ENCODE measurements at regions not wholly inside any gene's neighbourhood (a gene's known extent, or its start where the extent isn't known, plus 50 kb on each side); places are given as distances from the start of the nearest gene placed in this dataset.

DNA sequence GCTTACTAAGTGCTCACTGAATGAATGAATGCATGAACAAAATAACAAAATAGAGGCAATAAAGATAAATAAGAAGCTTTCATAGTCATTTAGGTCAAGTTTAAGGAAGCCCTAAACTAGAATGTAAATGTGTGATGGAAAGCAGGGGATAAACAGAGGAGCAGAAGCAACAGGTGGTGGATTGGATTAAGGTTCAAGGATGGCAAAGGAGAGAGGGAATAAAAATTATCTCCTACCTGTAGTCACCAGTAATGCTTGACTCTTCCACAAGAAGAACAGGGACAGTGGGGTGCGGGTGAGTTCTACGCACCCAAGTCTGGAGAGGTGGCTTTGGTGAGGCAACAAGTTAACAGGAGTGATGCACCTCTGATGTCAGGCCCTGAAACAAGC lies 212.4 kb downstream of the ZIC5 start:
- TF ChIP-seq, protein P1, sequence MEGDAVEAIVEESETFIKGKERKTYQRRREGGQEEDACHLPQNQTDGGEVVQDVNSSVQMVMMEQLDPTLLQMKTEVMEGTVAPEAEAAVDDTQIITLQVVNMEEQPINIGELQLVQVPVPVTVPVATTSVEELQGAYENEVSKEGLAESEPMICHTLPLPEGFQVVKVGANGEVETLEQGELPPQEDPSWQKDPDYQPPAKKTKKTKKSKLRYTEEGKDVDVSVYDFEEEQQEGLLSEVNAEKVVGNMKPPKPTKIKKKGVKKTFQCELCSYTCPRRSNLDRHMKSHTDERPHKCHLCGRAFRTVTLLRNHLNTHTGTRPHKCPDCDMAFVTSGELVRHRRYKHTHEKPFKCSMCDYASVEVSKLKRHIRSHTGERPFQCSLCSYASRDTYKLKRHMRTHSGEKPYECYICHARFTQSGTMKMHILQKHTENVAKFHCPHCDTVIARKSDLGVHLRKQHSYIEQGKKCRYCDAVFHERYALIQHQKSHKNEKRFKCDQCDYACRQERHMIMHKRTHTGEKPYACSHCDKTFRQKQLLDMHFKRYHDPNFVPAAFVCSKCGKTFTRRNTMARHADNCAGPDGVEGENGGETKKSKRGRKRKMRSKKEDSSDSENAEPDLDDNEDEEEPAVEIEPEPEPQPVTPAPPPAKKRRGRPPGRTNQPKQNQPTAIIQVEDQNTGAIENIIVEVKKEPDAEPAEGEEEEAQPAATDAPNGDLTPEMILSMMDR (conservative IDR thresholded peaks at IDR 0.05; ENCODE audit: low read length): no peak
- no peak for TF ChIP-seq EZH2phosphoT487 (IDR thresholded peaks at IDR 0.05; ENCODE audit: borderline replicate concordance)
- no peaks in the 10 kb centered on the region for H3K79me2 ChIP-seq (ENCODE audit: insufficient read depth, low read length)
- H4K20me1 ChIP-seq (ENCODE audit: insufficient read depth, low read length, poor library complexity, severe bottlenecking): no peaks in the 10 kb centered on the region
- H3F3A ChIP-seq (ENCODE audit: low read depth): no peaks in the 10 kb centered on the region
- H3K36me3 ChIP-seq (ENCODE audit: insufficient read depth, low read length): no peaks in the 10 kb centered on the region
- no peaks in the 10 kb centered on the region for H3K27me3 ChIP-seq (ENCODE audit: insufficient read depth, low read length, poor library complexity, severe bottlenecking)
- H2AFZ ChIP-seq (ENCODE audit: low read length): no peak overlapping the region
- H3K4me1 ChIP-seq (ENCODE audit: insufficient read depth, low read length, poor library complexity, severe bottlenecking): no peaks in the 10 kb centered on the region
- no peaks in the 10 kb centered on the region for H3K9me2 ChIP-seq (replicated peaks; ENCODE audit: low read depth, low read length)
- H3K4me2 ChIP-seq (ENCODE audit: low read depth, low read length, poor library complexity, severe bottlenecking): no peak overlapping the region
- H3K9me3 ChIP-seq (ENCODE audit: insufficient read depth, low read depth, low read length): no peaks in the 10 kb centered on the region
- H3K4me3 ChIP-seq (ENCODE audit: low read length, poor library complexity, severe bottlenecking): no peak overlapping the region
- H3K9ac ChIP-seq (ENCODE audit: low read depth, low read length, poor library complexity, severe bottlenecking): no peak overlapping the region

DNA sequence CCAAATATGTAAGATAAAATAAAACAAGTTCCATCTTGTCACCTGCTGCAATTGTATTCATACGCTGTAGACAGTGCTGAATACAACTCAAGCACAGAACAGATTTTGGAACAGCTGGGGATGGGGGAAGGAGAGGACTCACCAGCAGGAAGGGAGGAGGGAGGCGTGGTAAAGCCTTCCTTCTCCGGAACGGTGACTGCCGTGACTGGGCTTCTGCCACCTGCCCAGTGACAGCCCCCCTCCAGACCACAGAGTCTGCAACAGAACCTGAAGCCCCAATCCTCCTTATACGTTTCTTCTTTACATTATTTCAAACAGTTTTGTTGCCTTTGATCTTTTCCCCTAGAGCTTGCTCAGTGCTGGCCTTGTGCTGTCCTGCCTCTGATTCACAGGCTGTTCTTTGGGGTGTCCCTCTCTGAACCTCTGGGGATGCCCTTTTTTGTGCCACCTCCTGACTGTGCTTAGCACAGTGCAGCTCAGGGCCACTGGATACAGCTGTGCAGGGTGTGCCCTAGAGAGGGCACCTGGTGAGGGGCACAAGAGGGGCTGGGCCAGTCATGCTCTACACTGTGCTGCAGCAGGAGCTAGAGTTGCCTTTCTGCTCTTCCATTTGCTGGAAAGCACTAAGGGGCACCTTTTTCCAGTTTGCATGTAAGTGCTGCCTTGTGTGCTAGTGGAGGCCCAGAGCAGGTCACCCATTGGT lies 213.0 kb downstream of the ZIC5 start:
- no peak overlapping the region for H3K9ac ChIP-seq (ENCODE audit: low read depth, low read length, poor library complexity, severe bottlenecking)
- H2AFZ ChIP-seq (ENCODE audit: low read length): no peak overlapping the region
- no peak overlapping the region for H3K4me3 ChIP-seq (ENCODE audit: low read length, poor library complexity, severe bottlenecking)
- H3K27me3 ChIP-seq (ENCODE audit: insufficient read depth, low read length, poor library complexity, severe bottlenecking): no peaks in the 10 kb centered on the region
- H3K9me3 ChIP-seq (ENCODE audit: insufficient read depth, low read depth, low read length): no peaks in the 10 kb centered on the region
- no peaks in the 10 kb centered on the region for H3K4me1 ChIP-seq (ENCODE audit: insufficient read depth, low read length, poor library complexity, severe bottlenecking)
- no peaks in the 10 kb centered on the region for H3K79me2 ChIP-seq (ENCODE audit: insufficient read depth, low read length)
- TF ChIP-seq EZH2phosphoT487 (IDR thresholded peaks at IDR 0.05; ENCODE audit: borderline replicate concordance): no peak
- TF ChIP-seq, protein P1 (conservative IDR thresholded peaks at IDR 0.05; ENCODE audit: low read length): no peak
- no peaks in the 10 kb centered on the region for H3K36me3 ChIP-seq (ENCODE audit: insufficient read depth, low read length)
- H4K20me1 ChIP-seq (ENCODE audit: insufficient read depth, low read length, poor library complexity, severe bottlenecking): no peaks in the 10 kb centered on the region
- H3K9me2 ChIP-seq (replicated peaks; ENCODE audit: low read depth, low read length): no peaks in the 10 kb centered on the region
- no peaks in the 10 kb centered on the region for H3F3A ChIP-seq (ENCODE audit: low read depth)
- no peak overlapping the region for H3K4me2 ChIP-seq (ENCODE audit: low read depth, low read length, poor library complexity, severe bottlenecking)

DNA sequence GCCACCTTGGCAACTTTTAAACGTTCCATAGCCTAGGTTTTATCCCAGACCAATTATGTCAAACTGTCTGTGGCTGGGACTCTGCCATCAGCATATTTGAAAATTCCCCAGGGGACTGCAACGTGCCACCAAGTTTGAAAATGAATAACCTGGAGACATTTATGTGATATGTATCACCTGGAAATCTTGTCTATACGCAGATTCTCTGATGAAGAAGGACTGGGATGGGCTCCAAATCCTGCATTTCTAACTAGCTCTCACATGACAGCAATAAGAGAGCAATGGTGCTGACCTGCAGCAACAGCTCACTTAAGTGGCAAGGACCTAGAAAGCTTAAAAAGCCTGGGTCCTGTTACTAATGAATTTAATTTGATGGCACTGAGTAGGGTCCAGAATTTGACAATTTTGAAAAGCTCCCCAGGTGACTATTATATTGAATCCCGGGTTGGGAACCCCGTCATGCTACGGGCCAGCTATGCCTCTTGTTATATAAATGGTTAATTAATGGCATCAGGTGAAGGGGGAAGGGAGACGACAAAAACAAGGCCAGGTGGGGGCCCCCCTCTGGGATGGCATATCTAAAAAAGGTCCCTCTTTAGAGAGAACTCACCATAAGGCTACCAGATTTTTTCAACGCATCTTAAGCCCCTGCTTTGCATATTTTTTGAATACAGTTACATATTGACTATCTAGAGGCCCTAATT lies 213.7 kb downstream of the ZIC5 start:
- no peaks in the 10 kb centered on the region for H3K79me2 ChIP-seq (ENCODE audit: insufficient read depth, low read length)
- no peak overlapping the region for H3K4me2 ChIP-seq (ENCODE audit: low read depth, low read length, poor library complexity, severe bottlenecking)
- H3F3A ChIP-seq (ENCODE audit: low read depth): no peaks in the 10 kb centered on the region
- no peaks in the 10 kb centered on the region for H3K9me2 ChIP-seq (replicated peaks; ENCODE audit: low read depth, low read length)
- H3K36me3 ChIP-seq (ENCODE audit: insufficient read depth, low read length): no peaks in the 10 kb centered on the region
- H3K9me3 ChIP-seq (ENCODE audit: insufficient read depth, low read depth, low read length): no peaks in the 10 kb centered on the region
- H3K4me3 ChIP-seq (ENCODE audit: low read length, poor library complexity, severe bottlenecking): no peak overlapping the region
- TF ChIP-seq, protein P1 (conservative IDR thresholded peaks at IDR 0.05; ENCODE audit: low read length): no peak
- TF ChIP-seq EZH2phosphoT487 (IDR thresholded peaks at IDR 0.05; ENCODE audit: borderline replicate concordance): no peak
- no peaks in the 10 kb centered on the region for H4K20me1 ChIP-seq (ENCODE audit: insufficient read depth, low read length, poor library complexity, severe bottlenecking)
- no peaks in the 10 kb centered on the region for H3K27me3 ChIP-seq (ENCODE audit: insufficient read depth, low read length, poor library complexity, severe bottlenecking)
- H3K9ac ChIP-seq (ENCODE audit: low read depth, low read length, poor library complexity, severe bottlenecking): no peak overlapping the region
- no peaks in the 10 kb centered on the region for H3K4me1 ChIP-seq (ENCODE audit: insufficient read depth, low read length, poor library complexity, severe bottlenecking)
- H2AFZ ChIP-seq (ENCODE audit: low read length): no peak overlapping the region

Data from Loucy (cell line).